ENCODE measurements at regions not wholly inside any gene's neighbourhood (a gene's known extent, or its start where the extent isn't known, plus 50 kb on each side); places are given as distances from the start of the nearest gene placed in this dataset.

- H3K4me3 ChIP-seq (ENCODE audit: low read depth, low read length): no peak overlapping the region
- Mint-ChIP-seq H3K36me3 (ENCODE audit: insufficient read depth, unreplicated experiment) (no peaks in the 10 kb centered on the region), H3K27ac (ENCODE audit: unreplicated experiment) (no peak overlapping the region), H3K4me3 (ENCODE audit: unreplicated experiment) (no peak overlapping the region), H3K4me1 (ENCODE audit: low read depth, unreplicated experiment) (no peaks in the 10 kb centered on the region), H3K27me3 (ENCODE audit: insufficient read depth, unreplicated experiment) (no peaks in the 10 kb centered on the region), H3K9me3 (ENCODE audit: unreplicated experiment) (peaks cover 24% of the 10 kb centered on the region)
- BruUV-seq (replicated peaks): no TSS peak
- ChIA-PET POLR2A (no interaction called here), CTCF (no interaction called here)
- intact Hi-C loops (cut with micrococcal nuclease; ENCODE audit: unreplicated experiment): no loop called here
- DNase-seq: no peak
- H3K9me3 ChIP-seq: no peaks in the 10 kb centered on the region
- no peaks in the 10 kb centered on the region for H3K36me3 ChIP-seq (ENCODE audit: control insufficient read depth, insufficient read depth, low read length)
- no peaks in the 10 kb centered on the region for H3K4me1 ChIP-seq
- no peak for TF ChIP-seq CTCF (IDR thresholded peaks at IDR 0.05; ENCODE audit: insufficient read depth in 1 of 2, low read depth in 1 of 2, low read length in 1 of 2, severe bottlenecking in 1 of 2, unreplicated experiment in 1 of 2)
- H3K27me3 ChIP-seq (replicated peaks; ENCODE audit: control insufficient read depth, insufficient read depth, low read length): no peaks in the 10 kb centered on the region
These were observed 68.7 kb downstream of the LIG4 start for GRCh38 chr13:108146642-108147041.

- H3K4me1 Mint-ChIP-seq (ENCODE audit: low read depth, unreplicated experiment): no peaks in the 10 kb centered on the region
- H3K4me3 Mint-ChIP-seq (ENCODE audit: unreplicated experiment): no peak overlapping the region
- H3K36me3 Mint-ChIP-seq (ENCODE audit: insufficient read depth, unreplicated experiment): no peaks in the 10 kb centered on the region
- no TSS peak for BruUV-seq (replicated peaks)
- no peaks in the 10 kb centered on the region for H3K36me3 ChIP-seq (ENCODE audit: control insufficient read depth, insufficient read depth, low read length)
- CTCF ChIA-PET: no interaction called here
- intact Hi-C loops (cut with micrococcal nuclease; ENCODE audit: unreplicated experiment): no loop called here
- H3K27ac Mint-ChIP-seq (ENCODE audit: unreplicated experiment): no peak overlapping the region
- no peak for TF ChIP-seq CTCF (IDR thresholded peaks at IDR 0.05; ENCODE audit: insufficient read depth in 1 of 2, low read depth in 1 of 2, low read length in 1 of 2, severe bottlenecking in 1 of 2, unreplicated experiment in 1 of 2)
- H3K4me3 ChIP-seq (ENCODE audit: low read depth, low read length): no peak overlapping the region
- H3K27me3 ChIP-seq (replicated peaks; ENCODE audit: control insufficient read depth, insufficient read depth, low read length): no peaks in the 10 kb centered on the region
- no peaks in the 10 kb centered on the region for H3K9me3 ChIP-seq
- peaks cover 12% of the 10 kb centered on the region for H3K9me3 Mint-ChIP-seq (ENCODE audit: unreplicated experiment)
- H3K4me1 ChIP-seq: no peaks in the 10 kb centered on the region
- DNase-seq: no peak
- no peaks in the 10 kb centered on the region for H3K27me3 Mint-ChIP-seq (ENCODE audit: insufficient read depth, unreplicated experiment)
- POLR2A ChIA-PET: no interaction called here
These were observed 72.5 kb downstream of the LIG4 start for GRCh38 chr13:108142702-108143436.

GRCh38 chr13:108137176-108137575 is 78.2 kb downstream of the LIG4 start:
- no peak overlapping the region for H3K27ac Mint-ChIP-seq (ENCODE audit: unreplicated experiment)
- H3K36me3 ChIP-seq (ENCODE audit: control insufficient read depth, insufficient read depth, low read length): no peaks in the 10 kb centered on the region
- BruUV-seq (replicated peaks): no TSS peak
- CTCF ChIA-PET: no interaction called here
- no peaks in the 10 kb centered on the region for H3K4me1 ChIP-seq
- POLR2A ChIA-PET: no interaction called here
- H3K9me3 ChIP-seq: no peaks in the 10 kb centered on the region
- DNase-seq: no peak
- no peak overlapping the region for H3K4me3 Mint-ChIP-seq (ENCODE audit: unreplicated experiment)
- H3K9me3 Mint-ChIP-seq (ENCODE audit: unreplicated experiment): no peaks in the 10 kb centered on the region
- no peak for TF ChIP-seq CTCF (IDR thresholded peaks at IDR 0.05; ENCODE audit: insufficient read depth in 1 of 2, low read depth in 1 of 2, low read length in 1 of 2, severe bottlenecking in 1 of 2, unreplicated experiment in 1 of 2)
- no peaks in the 10 kb centered on the region for H3K27me3 Mint-ChIP-seq (ENCODE audit: insufficient read depth, unreplicated experiment)
- H3K27me3 ChIP-seq (replicated peaks; ENCODE audit: control insufficient read depth, insufficient read depth, low read length): no peaks in the 10 kb centered on the region
- no peaks in the 10 kb centered on the region for H3K36me3 Mint-ChIP-seq (ENCODE audit: insufficient read depth, unreplicated experiment)
- H3K4me1 Mint-ChIP-seq (ENCODE audit: low read depth, unreplicated experiment): no peaks in the 10 kb centered on the region
- intact Hi-C loops (cut with micrococcal nuclease; ENCODE audit: unreplicated experiment): no loop called here
- no peak overlapping the region for H3K4me3 ChIP-seq (ENCODE audit: low read depth, low read length)
